OCI-LY1 (cell line): ENCODE measurements at regions not wholly inside any gene's neighbourhood (a gene's known extent, or its start where the extent isn't known, plus 50 kb on each side); places are given as distances from the start of the nearest gene placed in this dataset.

ENCODE experiments used
- EZH2 ChIP-seq: fragments of 200-600 bp; sonication (generic), shearing (Covaris generic); IDR thresholded peaks from 2 replicates; pipeline ENCODE4 v1.8.0; 2017; ENCODE audit warnings: borderline replicate concordance, mixed run types, mild to moderate bottlenecking, antibody characterized with exemption, low read length, moderate library complexity, mixed read lengths
- TF ChIP-seq, protein P1 (sequence below): fragments of 200-600 bp; sonication (generic), shearing (Covaris generic); IDR thresholded peaks from 2 replicates; pipeline ENCODE4 v1.5.1; 2017; ENCODE audit warnings: mild to moderate bottlenecking, antibody characterized with exemption, low read length, moderate library complexity, mixed read lengths

DNA sequence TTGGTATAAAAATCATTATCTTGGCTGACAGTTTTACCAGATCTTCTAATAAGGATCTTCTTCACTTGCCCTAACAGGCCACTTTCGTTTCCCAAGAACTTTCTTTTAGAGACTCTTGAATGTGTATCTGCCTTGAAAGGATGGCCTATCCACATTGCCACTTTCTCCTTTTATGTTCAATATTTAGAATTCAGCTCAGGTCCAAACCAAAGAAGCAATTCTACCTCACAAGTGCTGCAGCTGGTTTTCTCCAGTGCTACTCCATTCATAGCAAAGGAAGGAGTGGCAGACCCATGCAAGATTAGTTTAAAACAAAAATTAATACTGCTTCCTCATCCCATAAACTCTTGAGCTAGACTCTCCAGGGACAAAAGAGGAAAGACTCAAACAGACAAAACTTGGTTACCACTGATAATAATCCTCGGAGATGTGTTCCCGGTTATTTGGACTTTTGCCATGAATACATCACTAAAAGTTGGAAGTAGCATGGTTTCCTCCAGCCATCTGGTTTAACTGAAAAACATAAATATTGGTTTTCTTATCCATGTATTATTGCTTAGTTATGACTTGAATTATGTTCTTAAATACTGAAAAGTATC, 401.8 kb downstream of the PABPC4L start:
- TF ChIP-seq, protein P1, sequence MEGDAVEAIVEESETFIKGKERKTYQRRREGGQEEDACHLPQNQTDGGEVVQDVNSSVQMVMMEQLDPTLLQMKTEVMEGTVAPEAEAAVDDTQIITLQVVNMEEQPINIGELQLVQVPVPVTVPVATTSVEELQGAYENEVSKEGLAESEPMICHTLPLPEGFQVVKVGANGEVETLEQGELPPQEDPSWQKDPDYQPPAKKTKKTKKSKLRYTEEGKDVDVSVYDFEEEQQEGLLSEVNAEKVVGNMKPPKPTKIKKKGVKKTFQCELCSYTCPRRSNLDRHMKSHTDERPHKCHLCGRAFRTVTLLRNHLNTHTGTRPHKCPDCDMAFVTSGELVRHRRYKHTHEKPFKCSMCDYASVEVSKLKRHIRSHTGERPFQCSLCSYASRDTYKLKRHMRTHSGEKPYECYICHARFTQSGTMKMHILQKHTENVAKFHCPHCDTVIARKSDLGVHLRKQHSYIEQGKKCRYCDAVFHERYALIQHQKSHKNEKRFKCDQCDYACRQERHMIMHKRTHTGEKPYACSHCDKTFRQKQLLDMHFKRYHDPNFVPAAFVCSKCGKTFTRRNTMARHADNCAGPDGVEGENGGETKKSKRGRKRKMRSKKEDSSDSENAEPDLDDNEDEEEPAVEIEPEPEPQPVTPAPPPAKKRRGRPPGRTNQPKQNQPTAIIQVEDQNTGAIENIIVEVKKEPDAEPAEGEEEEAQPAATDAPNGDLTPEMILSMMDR, result no peak
- TF ChIP-seq EZH2, result no peak
